ENCODE measurements at regions not wholly inside any gene's neighbourhood (a gene's known extent, or its start where the extent isn't known, plus 50 kb on each side); places are given as distances from the start of the nearest gene placed in this dataset.

GRCh38 chr13:90246687-90247345 is 1100.7 kb upstream of the MIR17HG start:
- TF ChIP-seq POLR2A (IDR thresholded peaks at IDR 0.05), result no peak
- no peak for TF ChIP-seq CTCF (IDR thresholded peaks at IDR 0.05)
- no peak for TF ChIP-seq POLR2AphosphoS5 (IDR thresholded peaks at IDR 0.05; ENCODE audit: insufficient read depth in 1 of 2, low read depth in 1 of 2)

Data from vagina (tissue), 2 donors.